Activated CD8-positive, alpha-beta memory T cell treated with anti-CD3 and anti-CD28 coated beads, Interleukin-2, amount 10 ng/mL, durations not matched to agents 7 days and 5 days (primary cell): ENCODE measurements at regions not wholly inside any gene's neighbourhood (a gene's known extent, or its start where the extent isn't known, plus 50 kb on each side); places are given as distances from the start of the nearest gene placed in this dataset.

Experiments
- ATAC-seq: fragments of 150-1000 bp; cut with Tn5 transposase; one replicate; pipeline ENCODE4 v1.10.0; 2021; ENCODE audit warnings: moderate library complexity
- CTCF ChIA-PET: fragments of 350-600 bp; sonication (Branson Sonifier 250); formaldehyde crosslinking; loops from one replicate; lab custom pipeline; 2021; ENCODE audit warnings: antibody characterized with exemption; lab: Charles Lee
- DNase-seq: peaks from one replicate; pipeline ENCODE4 v3.0.0-alpha.2; 2020
- H3K27ac Mint-ChIP-seq: one replicate; pipeline ENCODE4 v1.8.0; 2021; ENCODE audit warnings: mild to moderate bottlenecking, mixed read lengths
- H3K27me3 Mint-ChIP-seq: one replicate; pipeline ENCODE4 v1.8.0; 2021; ENCODE audit warnings: mixed read lengths
- H3K36me3 Mint-ChIP-seq: one replicate; pipeline ENCODE4 v1.8.0; 2021; ENCODE audit warnings: mild to moderate bottlenecking, mixed read lengths
- H3K4me1 Mint-ChIP-seq: one replicate; pipeline ENCODE4 v1.8.0; 2021; ENCODE audit warnings: mixed read lengths
- H3K4me3 Mint-ChIP-seq: one replicate; pipeline ENCODE4 v1.8.0; 2021; ENCODE audit warnings: mild to moderate bottlenecking, moderate library complexity, mixed read lengths
- H3K9me3 Mint-ChIP-seq: one replicate; pipeline ENCODE4 v1.8.0; 2022; ENCODE audit warnings: low read depth, mixed read lengths

DNA sequence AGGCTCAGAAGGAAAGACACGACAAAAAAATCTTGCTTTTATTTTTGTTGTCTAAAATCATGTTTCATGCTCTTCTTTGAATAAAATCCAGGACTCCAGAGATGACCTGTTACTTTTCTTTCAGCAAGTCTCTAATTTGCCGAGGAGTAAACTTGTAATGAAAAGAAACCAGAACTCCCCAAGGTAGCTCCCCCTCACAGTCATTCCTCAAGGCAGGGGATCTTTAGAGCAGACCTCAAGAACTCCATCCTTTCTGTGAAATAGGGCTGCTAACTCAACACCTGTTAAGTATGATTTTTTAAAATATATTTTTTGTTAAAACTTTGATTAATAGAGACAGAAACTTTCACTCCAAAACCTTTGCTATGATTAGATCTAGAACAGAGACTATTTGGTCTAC is 82.7 kb upstream of the ABCD3 start:
- H3K27me3 Mint-ChIP-seq: peaks cover 21% of the 10 kb centered on the region
- CTCF ChIA-PET: interaction anchor here (1.6 to 4.7 kb wide), 4 partner anchors 98 to 301 kb away, joined by 4 to 33 read pairs (median 14); partner anchors contain the start of gene ARHGAP29

DNA sequence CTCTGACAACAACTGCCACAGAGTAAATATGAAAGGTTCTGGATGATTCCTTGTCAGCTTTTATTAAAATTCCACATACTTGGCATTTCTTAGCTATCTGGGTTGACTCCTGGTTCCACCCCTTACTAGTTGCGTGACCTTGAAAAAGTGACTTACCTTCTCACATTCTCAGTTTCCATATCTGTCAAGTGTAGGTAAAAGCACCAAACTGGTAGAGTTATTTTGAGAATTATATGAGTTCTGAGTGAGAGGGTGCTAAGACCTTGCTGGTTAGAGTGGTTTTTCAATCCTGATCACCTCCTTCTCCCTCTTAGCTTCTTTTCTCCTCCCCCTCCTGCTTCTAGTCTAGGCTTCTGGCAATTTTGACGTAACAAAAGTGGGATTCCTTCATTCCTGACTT is 83.4 kb upstream of the ABCD3 start:
- DNase-seq: no peak
- Mint-ChIP-seq H3K27ac (no peak overlapping the region), H3K9me3 (no peaks in the 10 kb centered on the region), H3K36me3 (no peaks in the 10 kb centered on the region), H3K4me1 (peaks cover 9% of the 10 kb centered on the region), H3K4me3 (no peak overlapping the region), H3K27me3 (peaks cover 28% of the 10 kb centered on the region)
- CTCF ChIA-PET: interaction anchor here (1.4 to 4.7 kb wide), 4 partner anchors 273 to 300 kb away, joined by 6 to 33 read pairs (median 14); no protein-coding TSS in a partner anchor
- ATAC-seq: no peak

More for the DNA sequence above, 82.7 kb upstream of the ABCD3 start:
- no peaks in the 10 kb centered on the region for H3K36me3 Mint-ChIP-seq
- no peaks in the 10 kb centered on the region for H3K9me3 Mint-ChIP-seq
- peaks cover 2% of the 10 kb centered on the region for H3K4me1 Mint-ChIP-seq
- no peak overlapping the region for H3K27ac Mint-ChIP-seq
- DNase-seq (no peak), ATAC-seq (no peak)
- no peak overlapping the region for H3K4me3 Mint-ChIP-seq

GRCh38 chr1:94332952-94333351 is 85.2 kb upstream of the ABCD3 start:
- Mint-ChIP-seq H3K36me3 (no peaks in the 10 kb centered on the region), H3K9me3 (no peaks in the 10 kb centered on the region), H3K4me3 (no peak overlapping the region), H3K27ac (no peak overlapping the region), H3K27me3 (peaks cover 37% of the 10 kb centered on the region), H3K4me1 (peaks cover 8% of the 10 kb centered on the region)
- no peak for DNase-seq
- CTCF ChIA-PET: interaction anchor here (4.7 kb wide), 1 partner anchor 271 kb away, joined by 33 read pairs; no protein-coding TSS in a partner anchor
- no peak for ATAC-seq

- Mint-ChIP-seq H3K27me3 (peaks cover 41% of the 10 kb centered on the region), H3K4me1 (peaks cover 8% of the 10 kb centered on the region), H3K27ac (no peak overlapping the region), H3K4me3 (no peak overlapping the region), H3K36me3 (no peaks in the 10 kb centered on the region), H3K9me3 (no peaks in the 10 kb centered on the region)
- ATAC-seq (no peak), DNase-seq (no peak)
- CTCF ChIA-PET: interaction anchor here (0.9 to 4.7 kb wide), 2 partner anchors 271 to 306 kb away, joined by 3 to 33 read pairs; no protein-coding TSS in a partner anchor
These were observed 85.7 kb upstream of the ABCD3 start for GRCh38 chr1:94332516-94332915.

- H3K27ac Mint-ChIP-seq: no peak overlapping the region
- H3K4me3 Mint-ChIP-seq: no peak overlapping the region
- peak; percentile 27 for ATAC-seq
- CTCF ChIA-PET: interaction anchor here (1.2 to 1.3 kb wide), 2 partner anchors 284 to 291 kb away, joined by 3 read pairs; no protein-coding TSS in a partner anchor
- no peaks in the 10 kb centered on the region for H3K9me3 Mint-ChIP-seq
- peaks cover 8% of the 10 kb centered on the region for H3K4me1 Mint-ChIP-seq
- no peaks in the 10 kb centered on the region for H3K36me3 Mint-ChIP-seq
- DNase-seq: no peak
- H3K27me3 Mint-ChIP-seq: peaks cover 57% of the 10 kb centered on the region
These were observed 88.2 kb upstream of the ABCD3 start for GRCh38 chr1:94329986-94330385.

DNA sequence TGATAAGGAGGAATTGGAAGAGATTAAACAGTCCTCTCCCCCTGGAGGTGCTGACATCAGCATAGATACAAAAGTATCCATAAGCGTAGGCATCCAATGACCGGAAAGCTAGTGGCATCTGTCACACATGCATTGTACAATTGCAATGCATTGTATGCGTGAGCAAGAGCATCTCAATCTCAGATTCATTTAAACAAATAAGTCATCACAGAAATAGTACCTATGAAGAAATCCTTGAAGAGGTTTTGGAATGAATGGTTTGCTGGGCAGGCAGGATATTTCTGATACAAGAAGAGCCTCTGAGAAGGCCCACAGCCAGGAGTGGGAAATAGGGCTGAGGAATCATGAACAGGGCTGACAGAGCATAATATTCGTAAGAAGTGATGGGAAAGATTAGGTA is 88.9 kb upstream of the ABCD3 start:
- no peak overlapping the region for H3K4me3 Mint-ChIP-seq
- peaks cover 8% of the 10 kb centered on the region for H3K4me1 Mint-ChIP-seq
- peaks cover 59% of the 10 kb centered on the region for H3K27me3 Mint-ChIP-seq
- no peak overlapping the region for H3K27ac Mint-ChIP-seq
- DNase-seq (no peak), ATAC-seq (no peak)
- no peaks in the 10 kb centered on the region for H3K36me3 Mint-ChIP-seq
- CTCF ChIA-PET: interaction anchor here (1.2 to 1.3 kb wide), 2 partner anchors 283 to 290 kb away, joined by 3 read pairs; no protein-coding TSS in a partner anchor
- no peaks in the 10 kb centered on the region for H3K9me3 Mint-ChIP-seq

DNA sequence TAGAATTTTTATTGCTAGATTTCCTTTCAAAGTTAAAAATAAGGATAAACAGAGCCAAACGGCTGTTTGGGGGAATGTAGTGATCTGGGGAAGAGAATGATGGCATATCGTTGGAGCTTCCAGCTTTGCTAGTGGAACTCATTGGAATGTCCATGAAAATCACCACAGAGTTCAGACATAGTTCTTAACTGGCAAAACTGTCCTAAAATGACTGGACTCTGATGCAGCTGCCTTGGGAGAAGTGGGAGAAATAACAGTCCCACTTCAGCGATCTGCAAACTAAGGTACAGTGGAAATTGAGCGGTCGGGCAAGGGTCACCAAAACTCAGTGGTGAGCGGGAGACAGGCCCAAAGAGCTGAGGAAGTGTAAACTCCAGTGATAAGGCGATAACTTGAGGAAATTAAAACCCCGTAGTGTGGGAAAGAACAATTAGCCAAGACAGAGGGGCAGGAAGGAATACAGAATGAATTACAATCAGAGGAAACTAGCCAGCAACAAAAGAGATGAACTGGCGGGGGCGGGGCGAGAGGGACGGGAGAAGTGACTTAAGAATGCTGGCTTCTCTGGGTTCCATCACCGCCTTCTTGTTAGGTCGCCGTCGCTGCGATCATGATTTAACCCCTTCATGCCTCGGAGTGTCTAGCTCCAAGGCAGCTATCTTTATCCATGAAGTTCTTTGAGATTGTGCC is 89.8 kb upstream of the ARHGAP29 start:
- Mint-ChIP-seq H3K27ac (no peak overlapping the region), H3K4me1 (peaks cover 8% of the 10 kb centered on the region), H3K27me3 (peaks cover 66% of the 10 kb centered on the region), H3K4me3 (no peak overlapping the region), H3K9me3 (no peaks in the 10 kb centered on the region), H3K36me3 (no peaks in the 10 kb centered on the region)
- DNase-seq: no peak
- no peak for ATAC-seq
- CTCF ChIA-PET: no interaction called here

- no peak overlapping the region for H3K4me3 Mint-ChIP-seq
- CTCF ChIA-PET: no interaction called here
- peaks cover 8% of the 10 kb centered on the region for H3K4me1 Mint-ChIP-seq
- DNase-seq (no peak), ATAC-seq (no peak)
- no peak overlapping the region for H3K27ac Mint-ChIP-seq
- H3K27me3 Mint-ChIP-seq: peaks cover 67% of the 10 kb centered on the region
- no peaks in the 10 kb centered on the region for H3K36me3 Mint-ChIP-seq
- H3K9me3 Mint-ChIP-seq: no peaks in the 10 kb centered on the region
These were observed 88.9 kb upstream of the ARHGAP29 start for GRCh38 chr1:94326329-94326728.

GRCh38 chr1:94325377-94326302 is 88.3 kb upstream of the ARHGAP29 start:
- no peaks in the 10 kb centered on the region for H3K36me3 Mint-ChIP-seq
- H3K4me1 Mint-ChIP-seq: peaks cover 8% of the 10 kb centered on the region
- H3K4me3 Mint-ChIP-seq: no peak overlapping the region
- ATAC-seq (no peak), DNase-seq (no peak)
- CTCF ChIA-PET: interaction anchor here (1.4 kb wide), 1 partner anchor 8 kb away, joined by 4 read pairs; no protein-coding TSS in a partner anchor
- H3K27ac Mint-ChIP-seq: no peak overlapping the region
- H3K9me3 Mint-ChIP-seq: no peaks in the 10 kb centered on the region
- H3K27me3 Mint-ChIP-seq: peaks cover 62% of the 10 kb centered on the region

DNA sequence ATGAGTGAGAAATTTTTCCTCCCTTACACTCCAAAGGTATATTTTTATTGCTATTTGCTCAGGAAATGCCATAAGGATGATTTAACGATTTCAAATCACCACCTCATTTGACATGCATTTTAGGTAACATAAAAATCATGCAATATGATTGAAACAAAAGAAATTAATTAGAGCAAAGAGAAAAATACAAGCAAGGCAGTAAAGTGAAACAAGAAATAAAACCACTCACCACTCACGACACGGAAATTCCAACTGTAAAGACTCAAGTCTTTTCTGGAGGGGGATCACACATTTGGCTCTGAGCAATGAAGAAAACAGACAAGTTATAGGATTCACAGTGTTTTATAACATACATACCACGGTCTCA is 86.8 kb upstream of the ARHGAP29 start:
- CTCF ChIA-PET: interaction anchor here (1.4 kb wide), 1 partner anchor 10 kb away, joined by 4 read pairs; no protein-coding TSS in a partner anchor
- Mint-ChIP-seq H3K9me3 (no peaks in the 10 kb centered on the region), H3K27me3 (peaks cover 50% of the 10 kb centered on the region), H3K36me3 (no peaks in the 10 kb centered on the region), H3K4me3 (no peak overlapping the region), H3K4me1 (no peaks in the 10 kb centered on the region), H3K27ac (no peak overlapping the region)
- DNase-seq (no peak), ATAC-seq (no peak)

DNA sequence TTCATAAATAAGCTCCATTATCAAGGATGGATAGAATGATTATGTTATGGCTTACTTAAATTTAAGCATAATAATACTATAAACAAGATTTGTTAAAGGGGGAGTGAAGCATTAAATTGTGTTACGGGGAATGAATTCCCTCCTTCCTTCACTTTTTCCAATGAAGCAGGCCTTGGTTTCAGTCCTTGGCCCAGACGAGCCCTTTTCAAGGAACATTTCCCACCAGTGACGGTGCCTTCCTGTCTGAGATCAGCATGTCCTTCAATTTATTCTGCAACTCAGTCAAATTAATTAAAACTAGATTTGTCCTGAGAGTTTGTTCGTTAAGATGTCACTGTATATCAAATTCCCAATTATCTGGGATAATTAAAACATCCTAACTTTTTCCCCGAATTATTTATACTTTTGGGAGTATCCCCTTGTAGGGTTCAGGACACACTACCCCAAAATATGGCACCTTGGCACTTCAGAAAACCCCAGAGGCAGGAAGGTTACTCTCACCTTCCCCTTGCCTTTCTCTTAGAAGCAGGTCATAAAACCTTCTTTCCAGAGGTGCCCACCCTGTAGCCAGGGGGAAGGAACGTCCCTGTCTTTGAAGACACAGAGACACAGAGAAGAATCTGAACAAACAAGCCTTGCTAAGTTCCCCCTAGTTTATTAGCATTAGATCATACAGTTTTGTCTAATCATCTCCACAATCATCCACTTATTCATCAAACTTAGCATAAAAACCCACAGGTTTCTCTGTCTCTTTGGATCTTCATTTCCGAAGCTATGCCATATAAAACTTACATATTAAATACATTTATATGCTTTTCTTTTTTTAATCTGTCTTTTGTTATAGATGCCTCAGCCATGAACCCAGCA is 86.2 kb upstream of the ARHGAP29 start:
- Mint-ChIP-seq H3K27ac (no peak overlapping the region), H3K4me3 (no peak overlapping the region), H3K4me1 (no peaks in the 10 kb centered on the region), H3K36me3 (no peaks in the 10 kb centered on the region), H3K27me3 (peaks cover 46% of the 10 kb centered on the region), H3K9me3 (no peaks in the 10 kb centered on the region)
- DNase-seq (no peak), ATAC-seq (no peak)
- CTCF ChIA-PET: no interaction called here

DNA sequence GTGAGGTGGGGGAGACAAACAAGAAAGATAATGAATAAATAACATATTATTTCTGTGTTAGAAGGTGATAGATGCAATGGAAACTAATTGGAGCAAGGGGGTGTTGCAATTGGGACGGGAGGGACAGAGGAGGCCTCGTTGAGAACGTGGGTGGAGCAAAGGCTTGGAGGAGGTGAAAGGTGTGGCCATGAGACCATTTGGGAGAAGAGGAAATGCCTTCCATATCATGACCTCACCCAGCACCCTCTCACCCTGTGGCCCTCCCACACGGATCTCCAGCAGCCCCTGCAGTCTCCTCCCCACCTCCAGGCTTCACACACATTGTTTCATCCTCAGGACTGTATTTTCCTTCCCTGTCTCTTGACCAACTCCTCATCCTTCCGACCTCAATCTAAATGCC is 85.3 kb upstream of the ARHGAP29 start:
- no peaks in the 10 kb centered on the region for H3K9me3 Mint-ChIP-seq
- no peak overlapping the region for H3K27ac Mint-ChIP-seq
- H3K36me3 Mint-ChIP-seq: no peaks in the 10 kb centered on the region
- no peaks in the 10 kb centered on the region for H3K4me1 Mint-ChIP-seq
- DNase-seq (no peak), ATAC-seq (no peak)
- CTCF ChIA-PET: no interaction called here
- H3K27me3 Mint-ChIP-seq: peaks cover 39% of the 10 kb centered on the region
- no peak overlapping the region for H3K4me3 Mint-ChIP-seq

DNA sequence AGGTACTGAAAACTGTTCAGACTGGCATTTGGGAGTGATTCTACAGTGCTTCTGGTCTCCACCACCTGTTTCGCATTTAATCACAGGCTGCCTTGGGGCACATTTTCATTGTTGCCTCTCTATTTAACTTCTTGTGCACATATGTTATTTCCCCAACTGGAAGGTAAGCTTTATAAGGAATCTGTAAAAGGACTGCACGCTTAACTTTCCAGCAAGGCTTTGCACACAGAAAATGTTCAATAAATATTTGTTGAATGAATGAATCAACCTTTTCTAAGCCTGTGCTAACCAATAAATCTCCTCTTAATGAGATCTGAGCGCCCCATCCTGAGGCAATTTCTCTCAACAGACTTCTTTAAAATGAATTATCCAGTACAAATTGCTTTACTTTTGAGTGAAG is 84.3 kb upstream of the ARHGAP29 start:
- DNase-seq (no peak), ATAC-seq (no peak)
- no peaks in the 10 kb centered on the region for H3K4me1 Mint-ChIP-seq
- CTCF ChIA-PET: no interaction called here
- H3K4me3 Mint-ChIP-seq: no peak overlapping the region
- H3K27ac Mint-ChIP-seq: no peak overlapping the region
- H3K9me3 Mint-ChIP-seq: no peaks in the 10 kb centered on the region
- H3K36me3 Mint-ChIP-seq: no peaks in the 10 kb centered on the region
- H3K27me3 Mint-ChIP-seq: peaks cover 29% of the 10 kb centered on the region
